ENCODE measurements at regions not wholly inside any gene's neighbourhood (a gene's known extent, or its start where the extent isn't known, plus 50 kb on each side); places are given as distances from the start of the nearest gene placed in this dataset.

GRCh38 chr3:4099607-4100006 is 203.6 kb upstream of the SETMAR start:
- H3K4me3 ChIP-seq (replicated peaks; ENCODE audit: low read depth, low read length) = no peak overlapping the region
- no peak for DNase-seq (ENCODE audit: low read depth)
- no peak for TF ChIP-seq CTCF (IDR thresholded peaks at IDR 0.05; ENCODE audit: low read length, missing control alignments)

- no peak for TF ChIP-seq CTCF (IDR thresholded peaks at IDR 0.05; ENCODE audit: low read length, missing control alignments)
- H3K4me3 ChIP-seq (replicated peaks; ENCODE audit: low read depth, low read length) = no peak overlapping the region
- DNase-seq (ENCODE audit: low read depth) = no peak
Observed at GRCh38 chr3:4107430-4107829, 195.7 kb upstream of the SETMAR start.

GRCh38 chr3:4113811-4114522 is 189.2 kb upstream of the SETMAR start:
- H3K4me3 ChIP-seq (replicated peaks; ENCODE audit: low read depth, low read length) = no peak overlapping the region
- TF ChIP-seq CTCF (IDR thresholded peaks at IDR 0.05; ENCODE audit: low read length, missing control alignments) = no peak
- DNase-seq (ENCODE audit: low read depth) = no peak

- no peak for DNase-seq (ENCODE audit: low read depth)
- no peak for TF ChIP-seq CTCF (IDR thresholded peaks at IDR 0.05; ENCODE audit: low read length, missing control alignments)
Observed at GRCh38 chr3:4119119-4119518, 184.1 kb upstream of the SETMAR start.

GRCh38 chr3:4125576-4125975 is 177.6 kb upstream of the SETMAR start:
- no peak for TF ChIP-seq CTCF (IDR thresholded peaks at IDR 0.05; ENCODE audit: low read length, missing control alignments)
- no peak for DNase-seq (ENCODE audit: low read depth)
- H3K4me3 ChIP-seq (replicated peaks; ENCODE audit: low read depth, low read length) = no peak overlapping the region

More at GRCh38 chr3:4119119-4119518, 184.1 kb upstream of the SETMAR start:
- no peak overlapping the region for H3K4me3 ChIP-seq (replicated peaks; ENCODE audit: low read depth, low read length)

DNA sequence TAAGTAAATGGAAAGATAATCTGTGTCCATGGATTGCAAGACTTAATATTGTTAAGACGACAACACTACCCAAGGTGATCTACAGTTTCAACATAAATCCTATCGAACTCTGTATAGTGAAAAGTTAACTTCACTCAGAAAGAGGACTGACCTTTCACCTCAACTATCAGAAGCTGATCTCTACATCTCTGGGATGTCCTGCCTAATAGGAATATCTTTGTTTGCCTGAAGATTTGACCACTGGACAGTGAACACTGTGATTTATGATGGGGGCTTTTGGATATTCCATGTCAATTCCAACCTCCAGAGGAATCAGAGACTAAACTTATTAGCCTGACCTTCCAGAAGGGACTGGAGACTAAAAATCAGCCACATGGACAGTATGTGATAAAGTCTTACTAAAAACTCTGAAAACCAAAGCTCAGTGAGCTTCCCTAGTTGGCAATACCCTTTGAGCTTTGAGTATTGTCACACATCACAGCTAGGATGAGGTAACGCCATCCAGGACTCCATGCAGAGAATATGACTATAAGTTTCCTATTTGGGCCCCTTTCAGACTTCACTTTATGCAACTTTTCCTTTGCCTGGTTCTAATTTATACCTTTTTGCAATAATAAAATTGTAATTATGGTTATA is 164.9 kb upstream of the SETMAR start:
- no peak for TF ChIP-seq CTCF (IDR thresholded peaks at IDR 0.05; ENCODE audit: low read length, missing control alignments)
- no peak overlapping the region for H3K4me3 ChIP-seq (replicated peaks; ENCODE audit: low read depth, low read length)
- DNase-seq (ENCODE audit: low read depth) = no peak

Measured in fibroblast of pulmonary artery (primary cell).